Natural killer cell (primary cell): ENCODE measurements at regions not wholly inside any gene's neighbourhood (a gene's known extent, or its start where the extent isn't known, plus 50 kb on each side); places are given as distances from the start of the nearest gene placed in this dataset.

Experiments
- ATAC-seq, 3 donors: fragments of 150-1000 bp in 2 of 3; fragments of 200-7000 bp in 1 of 3; cut with Tn5 transposase; 1 replicate in 1 of 3; 2 replicates in 2 of 3; pipeline ENCODE4 v1.10.0; 2021; ENCODE audit warnings: mild to moderate bottlenecking in 2 of 3, moderate library complexity in 2 of 3
- DNase-seq, 2 donors: peaks; one replicate each; pipeline versions ENCODE4 v3.0.0 to v3.0.0-alpha.2; 2013 to 2021; ENCODE audit warnings: mixed read lengths in 1 of 2
- H3K27ac ChIP-seq: one replicate; pipeline ENCODE4 v1.5.1; 2013; ENCODE audit warnings: mild to moderate bottlenecking, low read length
- H3K27me3 ChIP-seq: one replicate; pipeline ENCODE4 v1.6.1; 2013; ENCODE audit warnings: low read length; ENCODE audit not compliant: control insufficient read depth, insufficient read depth
- H3K36me3 ChIP-seq: one replicate; pipeline ENCODE4 v1.6.1; 2013; ENCODE audit warnings: low read length; ENCODE audit not compliant: control insufficient read depth, insufficient read depth
- H3K4me1 ChIP-seq: one replicate; pipeline ENCODE4 v1.6.1; 2013; ENCODE audit warnings: low read length; ENCODE audit not compliant: control insufficient read depth, insufficient read depth
- H3K4me3 ChIP-seq: one replicate; pipeline ENCODE4 v1.5.1; 2013; ENCODE audit warnings: low read length
- H3K9me3 ChIP-seq: one replicate; pipeline ENCODE4 v1.6.1; 2013; ENCODE audit warnings: low read length; ENCODE audit not compliant: control insufficient read depth, insufficient read depth
- H3K27ac Mint-ChIP-seq, 2 donors: one replicate each; pipeline ENCODE4 v1.8.0; 2022; ENCODE audit warnings: mild to moderate bottlenecking in 2 of 2, mixed read lengths in 2 of 2, moderate library complexity in 1 of 2
- H3K27me3 Mint-ChIP-seq, 2 donors: one replicate each; pipeline ENCODE4 v1.8.0; 2022; ENCODE audit warnings: low read depth in 2 of 2, mixed read lengths in 2 of 2
- H3K36me3 Mint-ChIP-seq: one replicate; pipeline ENCODE4 v1.8.0; 2022; ENCODE audit warnings: mixed read lengths
- H3K4me1 Mint-ChIP-seq, 2 donors: one replicate each; pipeline ENCODE4 v1.8.0; 2022; ENCODE audit warnings: mixed read lengths in 2 of 2
- H3K4me3 Mint-ChIP-seq: one replicate; pipeline ENCODE4 v1.8.0; 2022; ENCODE audit warnings: mild to moderate bottlenecking, moderate library complexity, mixed read lengths
- H3K9me3 Mint-ChIP-seq, 2 donors: one replicate each; pipeline ENCODE4 v1.8.0; 2022; ENCODE audit warnings: mixed read lengths in 2 of 2
- CTCF ChIP-seq: fragments of 200-600 bp; IDR thresholded peaks from one replicate; pipeline ENCODE4 v1.8.0; 2022; ENCODE audit warnings: antibody characterized with exemption
- WGBS: methylation state at CpG from one replicate; pipeline ENCODE4 v1.1.7; 2013; ENCODE audit warnings: missing lambda C conversion rate; ENCODE audit not compliant: insufficient coverage; 5-methylcytosine and 5-hydroxymethylcytosine counted together
- intact Hi-C: fragments of 100-400 bp; cut with micrococcal nuclease; formaldehyde crosslinking; loops from one replicate; pipeline ENCODE4 v1.14.2; 2022

GRCh38 chr15:29890336-29891095, 68.2 kb upstream of the TJP1 start:
- H3K9me3 Mint-ChIP-seq: peaks cover 0 to 2% of the 10 kb centered on the region in 2 donors
- TF ChIP-seq CTCF: no peak

GRCh38 chr15:29889542-29890329, 67.5 kb upstream of the TJP1 start:
- Histone ChIP-seq H3K36me3 (no peaks in the 10 kb centered on the region), H3K27me3 (no peaks in the 10 kb centered on the region), H3K27ac (no peak overlapping the region), H3K4me3 (no peak overlapping the region), H3K4me1 (no peaks in the 10 kb centered on the region), H3K9me3 (no peaks in the 10 kb centered on the region)
- Mint-ChIP-seq H3K9me3 (no peaks in the 10 kb centered on the region), H3K4me1 (no peaks in the 10 kb centered on the region), H3K4me3 (no peak overlapping the region), H3K27me3 (peaks cover 17 to 42% of the 10 kb centered on the region in 2 donors), H3K36me3 (no peaks in the 10 kb centered on the region), H3K27ac (no peak overlapping the region)
- intact Hi-C loops: no loop called here
- WGBS: 64% methylated on average over 9 of the region's 11 CpGs
- TF ChIP-seq CTCF: no peak
- ATAC-seq: no peak
- no peak for DNase-seq

More at GRCh38 chr15:29890336-29891095, 68.2 kb upstream of the TJP1 start:
- Mint-ChIP-seq H3K4me3 (no peak overlapping the region), H3K27ac (no peak overlapping the region), H3K27me3 (peaks cover 19 to 41% of the 10 kb centered on the region in 2 donors), H3K4me1 (no peaks in the 10 kb centered on the region), H3K36me3 (no peaks in the 10 kb centered on the region)
- Histone ChIP-seq H3K4me1 (no peaks in the 10 kb centered on the region), H3K27me3 (no peaks in the 10 kb centered on the region), H3K27ac (no peak overlapping the region), H3K4me3 (no peak overlapping the region), H3K36me3 (no peaks in the 10 kb centered on the region), H3K9me3 (no peaks in the 10 kb centered on the region)
- intact Hi-C loops: no loop called here
- DNase-seq (no peak), ATAC-seq (no peak)
- 82% methylated on average over 6 of the region's 6 CpGs for WGBS

GRCh38 chr15:29888646-29889045, 66.4 kb upstream of the TJP1 start:
- H3K4me1 Mint-ChIP-seq: no peaks in the 10 kb centered on the region
- WGBS: 83% methylated on average over 5 of the region's 5 CpGs

More at GRCh38 chr15:29888646-29889045, 66.4 kb upstream of the TJP1 start:
- intact Hi-C loops: no loop called here
- Histone ChIP-seq H3K27me3 (no peaks in the 10 kb centered on the region), H3K9me3 (no peaks in the 10 kb centered on the region), H3K27ac (no peak overlapping the region), H3K4me1 (no peaks in the 10 kb centered on the region), H3K4me3 (no peak overlapping the region), H3K36me3 (no peaks in the 10 kb centered on the region)
- DNase-seq (no peak), ATAC-seq (no peak)
- peaks cover 15 to 42% of the 10 kb centered on the region in 2 donors for H3K27me3 Mint-ChIP-seq
- H3K9me3 Mint-ChIP-seq: no peaks in the 10 kb centered on the region
- no peak overlapping the region for H3K4me3 Mint-ChIP-seq
- no peak for TF ChIP-seq CTCF
- no peak overlapping the region for H3K27ac Mint-ChIP-seq
- no peaks in the 10 kb centered on the region for H3K36me3 Mint-ChIP-seq
